ENCODE measurements at regions not wholly inside any gene's neighbourhood (a gene's known extent, or its start where the extent isn't known, plus 50 kb on each side); places are given as distances from the start of the nearest gene placed in this dataset.
"Not testable (repeated sequence)": the region's sequence is repeated elsewhere in the genome, so short reads cannot be mapped to it uniquely, and the experiment has no call there.

DNA sequence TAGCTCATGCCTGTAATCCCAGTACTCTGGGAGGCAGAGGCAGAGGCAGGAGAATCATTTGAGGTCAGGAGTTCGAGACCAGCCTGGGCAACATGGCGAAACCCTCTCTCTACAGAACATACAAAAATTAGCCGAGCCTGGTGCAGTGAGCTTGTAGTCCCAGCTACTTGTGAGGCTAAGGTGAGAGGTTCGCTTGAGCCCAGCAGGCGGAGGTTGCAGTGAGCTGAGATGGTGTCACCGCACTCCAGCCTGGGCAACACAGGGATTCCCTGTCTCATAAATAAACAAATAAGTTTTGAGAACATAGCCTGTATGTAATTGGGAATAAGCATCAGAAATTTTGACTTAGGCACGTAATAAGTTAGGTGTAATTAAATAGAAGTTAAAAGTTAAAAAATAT is 971.7 kb upstream of the COX7C start:
- Histone ChIP-seq H3K36me3 (ENCODE audit: control insufficient read depth, insufficient read depth, low read length) (no peaks in the 10 kb centered on the region), H3K4me3 (ENCODE audit: low read length) (no peak overlapping the region), H3K27me3 (ENCODE audit: control insufficient read depth, insufficient read depth, low read length) (no peaks in the 10 kb centered on the region), H3K9ac (ENCODE audit: low read length) (no peak overlapping the region), H3K4me1 (ENCODE audit: control insufficient read depth, insufficient read depth, low read length) (no peaks in the 10 kb centered on the region), H3K9me3 (ENCODE audit: control insufficient read depth, low read length) (no peaks in the 10 kb centered on the region)

DNA sequence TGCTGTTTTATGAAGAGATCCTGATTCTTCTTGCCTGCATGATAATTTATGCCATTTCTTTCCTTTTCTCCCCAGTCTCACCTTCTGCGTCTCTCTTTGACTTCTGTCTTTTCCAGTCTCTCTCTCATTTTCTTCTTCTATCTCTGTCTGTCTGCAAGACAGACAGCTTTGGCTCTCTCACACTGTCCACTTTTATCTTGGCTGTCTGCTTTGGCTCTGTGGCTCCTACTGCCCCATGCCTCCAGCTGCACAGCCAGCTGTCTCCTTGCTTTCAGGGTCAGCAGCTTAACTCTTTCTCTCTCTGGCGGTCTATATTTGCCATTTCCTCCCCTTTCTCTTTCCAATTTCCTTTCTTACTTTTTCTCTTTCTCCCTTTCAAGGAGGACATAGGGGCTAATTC is 971.1 kb upstream of the COX7C start:
- Histone ChIP-seq H3K36me3 (ENCODE audit: control insufficient read depth, insufficient read depth, low read length) (no peaks in the 10 kb centered on the region), H3K4me1 (ENCODE audit: control insufficient read depth, insufficient read depth, low read length) (no peaks in the 10 kb centered on the region), H3K9me3 (ENCODE audit: control insufficient read depth, low read length) (no peaks in the 10 kb centered on the region), H3K9ac (ENCODE audit: low read length) (no peak overlapping the region), H3K4me3 (ENCODE audit: low read length) (no peak overlapping the region), H3K27me3 (ENCODE audit: control insufficient read depth, insufficient read depth, low read length) (no peaks in the 10 kb centered on the region)

DNA sequence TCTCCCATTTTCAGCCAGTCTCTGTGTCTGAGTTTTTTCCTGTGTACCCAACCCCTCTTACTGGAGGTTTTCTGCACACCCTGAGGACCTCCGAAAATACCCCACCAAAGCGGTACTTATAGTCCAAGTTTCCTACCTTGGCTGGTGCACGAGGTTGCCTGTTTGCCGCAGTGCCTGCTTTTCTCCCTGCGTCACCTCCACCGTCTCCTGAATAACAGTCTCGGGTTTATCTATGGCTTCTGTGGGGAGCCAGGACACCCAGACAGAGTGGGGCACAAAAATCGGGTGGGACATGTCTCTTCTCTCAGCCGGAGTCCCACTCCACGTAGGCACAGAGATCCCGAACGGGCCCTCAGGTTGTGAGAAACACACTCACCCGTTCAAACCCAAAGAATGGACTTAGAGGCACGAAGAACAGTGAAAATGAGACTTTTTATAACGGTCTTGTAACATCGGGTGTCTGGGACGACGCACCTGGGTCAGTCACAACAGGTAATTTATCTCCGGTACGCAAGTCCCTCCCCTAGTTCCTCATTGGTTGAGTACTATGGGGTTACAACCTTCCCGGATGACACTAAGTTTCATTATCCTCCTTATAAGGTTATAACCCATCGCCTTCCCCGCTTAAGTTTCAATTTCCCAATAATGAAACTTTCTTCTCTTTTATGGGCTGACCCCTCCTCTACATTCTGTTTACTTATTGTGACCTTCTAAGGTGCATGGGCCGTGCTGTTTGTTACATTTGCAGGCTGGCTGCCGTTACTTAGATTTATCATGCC is 970.2 kb upstream of the COX7C start:
- H3K4me3 ChIP-seq (ENCODE audit: low read length): no peak overlapping the region
- no peak overlapping the region for H3K9ac ChIP-seq (ENCODE audit: low read length)
- no peaks in the 10 kb centered on the region for H3K36me3 ChIP-seq (ENCODE audit: control insufficient read depth, insufficient read depth, low read length)
- H3K9me3 ChIP-seq (ENCODE audit: control insufficient read depth, low read length): no peaks in the 10 kb centered on the region
- H3K4me1 ChIP-seq (ENCODE audit: control insufficient read depth, insufficient read depth, low read length): no peaks in the 10 kb centered on the region
- no peaks in the 10 kb centered on the region for H3K27me3 ChIP-seq (ENCODE audit: control insufficient read depth, insufficient read depth, low read length)

DNA sequence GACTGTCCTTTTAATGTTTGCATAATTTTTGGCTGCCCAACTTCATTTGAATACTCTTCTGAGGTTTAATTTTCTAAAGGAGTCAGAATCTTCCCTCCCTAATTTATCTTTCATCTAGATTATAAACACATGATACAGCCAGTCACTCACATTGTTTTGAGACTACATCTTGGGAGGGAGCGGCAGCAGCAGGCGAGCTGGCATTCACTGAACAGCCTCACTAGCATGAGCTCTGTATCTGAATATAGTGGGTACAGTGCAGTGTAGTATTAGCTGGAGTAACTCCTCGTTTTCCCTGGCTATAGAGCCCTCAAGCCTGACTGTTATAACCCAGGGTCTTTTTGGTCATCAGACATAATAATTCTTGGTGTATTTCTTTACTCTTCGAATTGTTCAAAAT is 969.2 kb upstream of the COX7C start:
- H3K36me3 ChIP-seq (ENCODE audit: control insufficient read depth, insufficient read depth, low read length): no peaks in the 10 kb centered on the region
- no peak overlapping the region for H3K4me3 ChIP-seq (ENCODE audit: low read length)
- H3K4me1 ChIP-seq (ENCODE audit: control insufficient read depth, insufficient read depth, low read length): no peaks in the 10 kb centered on the region

DNA sequence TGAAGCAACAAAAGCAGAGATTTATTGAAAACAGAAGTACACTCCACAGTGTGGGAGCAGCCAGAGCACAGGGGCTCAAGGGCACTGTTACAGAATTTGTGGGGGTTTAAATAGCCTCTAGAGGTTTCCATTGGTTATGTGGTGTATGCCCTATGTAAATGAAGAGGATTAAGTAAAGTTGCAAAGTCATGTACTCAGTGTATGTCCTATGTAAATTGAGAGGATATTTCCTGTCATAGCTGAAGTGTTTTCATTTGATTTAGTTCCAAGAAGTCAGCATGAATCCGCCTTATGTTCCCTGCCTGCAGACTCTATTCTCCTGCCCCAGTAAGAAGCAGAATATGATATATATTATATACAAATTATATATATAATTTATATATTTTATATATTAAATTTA is 966.0 kb upstream of the COX7C start:
- Histone ChIP-seq H3K27me3 (ENCODE audit: control insufficient read depth, insufficient read depth, low read length) (no peaks in the 10 kb centered on the region), H3K36me3 (ENCODE audit: control insufficient read depth, insufficient read depth, low read length) (no peaks in the 10 kb centered on the region), H3K9ac (ENCODE audit: low read length) (no peak overlapping the region), H3K4me1 (ENCODE audit: control insufficient read depth, insufficient read depth, low read length) (no peaks in the 10 kb centered on the region), H3K4me3 (ENCODE audit: low read length) (no peak overlapping the region), H3K9me3 (ENCODE audit: control insufficient read depth, low read length) (no peaks in the 10 kb centered on the region)

More for the DNA sequence above, 969.2 kb upstream of the COX7C start:
- Histone ChIP-seq H3K9ac (ENCODE audit: low read length) (no peak overlapping the region), H3K27me3 (ENCODE audit: control insufficient read depth, insufficient read depth, low read length) (no peaks in the 10 kb centered on the region), H3K9me3 (ENCODE audit: control insufficient read depth, low read length) (no peaks in the 10 kb centered on the region)

DNA sequence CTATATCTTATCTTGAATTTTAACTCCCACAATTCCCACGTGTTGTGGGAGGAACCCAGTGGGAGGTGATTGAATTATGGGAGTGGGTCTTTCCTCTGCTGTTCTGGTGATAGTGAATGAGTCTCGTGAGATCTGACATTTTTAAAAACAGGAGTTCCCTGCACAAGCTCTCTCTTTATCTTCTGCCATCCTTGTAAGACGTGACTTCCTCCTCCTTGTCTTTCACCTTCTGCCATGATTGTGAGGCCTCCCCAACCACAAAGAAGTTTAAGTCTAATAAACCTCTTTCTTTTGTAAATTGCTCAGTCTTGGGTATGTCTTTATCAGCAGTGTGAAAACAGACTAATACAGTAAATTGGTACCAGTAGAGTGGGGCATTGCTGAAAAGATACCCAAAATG is 963.6 kb upstream of the COX7C start:
- not testable (repeated sequence) for H3K4me3 ChIP-seq (ENCODE audit: low read length); H3K36me3 ChIP-seq (ENCODE audit: control insufficient read depth, insufficient read depth, low read length); H3K9me3 ChIP-seq (ENCODE audit: control insufficient read depth, low read length); H3K4me1 ChIP-seq (ENCODE audit: control insufficient read depth, insufficient read depth, low read length); H3K27me3 ChIP-seq (ENCODE audit: control insufficient read depth, insufficient read depth, low read length); H3K9ac ChIP-seq (ENCODE audit: low read length)

DNA sequence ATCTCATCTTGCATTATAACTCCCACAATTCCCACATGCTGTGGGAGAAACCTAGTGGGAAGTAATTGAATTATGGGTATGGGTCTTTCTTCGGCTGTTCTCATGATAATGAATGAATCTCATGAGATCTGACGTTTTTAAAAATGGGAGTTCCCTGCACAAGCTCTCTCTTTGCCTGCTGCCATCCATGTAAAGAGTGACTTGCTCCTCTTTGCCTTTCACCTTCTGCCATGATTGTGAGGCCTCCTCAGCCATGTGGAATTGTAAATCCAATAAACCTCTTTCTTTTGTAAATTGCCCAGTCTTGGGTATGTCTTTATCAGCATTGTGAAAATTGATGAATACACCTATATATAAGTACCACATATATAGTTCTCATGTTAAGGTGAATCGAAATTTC is 961.7 kb upstream of the COX7C start:
- Histone ChIP-seq H3K27me3 (ENCODE audit: control insufficient read depth, insufficient read depth, low read length) (no peaks in the 10 kb centered on the region), H3K9ac (ENCODE audit: low read length) (no peak overlapping the region), H3K4me1 (ENCODE audit: control insufficient read depth, insufficient read depth, low read length) (no peaks in the 10 kb centered on the region), H3K9me3 (ENCODE audit: control insufficient read depth, low read length) (no peaks in the 10 kb centered on the region), H3K36me3 (ENCODE audit: control insufficient read depth, insufficient read depth, low read length) (no peaks in the 10 kb centered on the region), H3K4me3 (ENCODE audit: low read length) (no peak overlapping the region)

DNA sequence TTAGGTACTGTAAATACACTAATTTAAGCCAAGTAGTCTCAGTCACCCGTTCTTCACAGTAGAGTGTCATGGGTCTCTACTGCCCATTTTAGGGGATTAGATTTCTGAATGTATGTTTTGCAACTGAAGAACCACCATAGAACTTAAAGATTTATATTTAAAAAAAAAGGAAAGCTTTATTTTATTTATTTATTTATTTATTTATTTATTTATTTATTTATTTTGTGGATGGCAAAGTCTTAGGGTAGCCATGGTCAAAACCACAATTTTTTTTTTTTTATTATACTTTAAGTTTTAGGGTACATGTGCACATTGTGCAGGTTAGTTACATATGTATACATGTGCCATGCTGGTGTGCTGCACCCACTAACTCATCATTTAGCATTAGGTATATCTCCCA is 960.4 kb upstream of the COX7C start:
- H3K9ac ChIP-seq (ENCODE audit: low read length); H3K4me3 ChIP-seq (ENCODE audit: low read length); H3K4me1 ChIP-seq (ENCODE audit: control insufficient read depth, insufficient read depth, low read length); H3K27me3 ChIP-seq (ENCODE audit: control insufficient read depth, insufficient read depth, low read length); H3K9me3 ChIP-seq (ENCODE audit: control insufficient read depth, low read length); H3K36me3 ChIP-seq (ENCODE audit: control insufficient read depth, insufficient read depth, low read length): not testable (repeated sequence)

DNA sequence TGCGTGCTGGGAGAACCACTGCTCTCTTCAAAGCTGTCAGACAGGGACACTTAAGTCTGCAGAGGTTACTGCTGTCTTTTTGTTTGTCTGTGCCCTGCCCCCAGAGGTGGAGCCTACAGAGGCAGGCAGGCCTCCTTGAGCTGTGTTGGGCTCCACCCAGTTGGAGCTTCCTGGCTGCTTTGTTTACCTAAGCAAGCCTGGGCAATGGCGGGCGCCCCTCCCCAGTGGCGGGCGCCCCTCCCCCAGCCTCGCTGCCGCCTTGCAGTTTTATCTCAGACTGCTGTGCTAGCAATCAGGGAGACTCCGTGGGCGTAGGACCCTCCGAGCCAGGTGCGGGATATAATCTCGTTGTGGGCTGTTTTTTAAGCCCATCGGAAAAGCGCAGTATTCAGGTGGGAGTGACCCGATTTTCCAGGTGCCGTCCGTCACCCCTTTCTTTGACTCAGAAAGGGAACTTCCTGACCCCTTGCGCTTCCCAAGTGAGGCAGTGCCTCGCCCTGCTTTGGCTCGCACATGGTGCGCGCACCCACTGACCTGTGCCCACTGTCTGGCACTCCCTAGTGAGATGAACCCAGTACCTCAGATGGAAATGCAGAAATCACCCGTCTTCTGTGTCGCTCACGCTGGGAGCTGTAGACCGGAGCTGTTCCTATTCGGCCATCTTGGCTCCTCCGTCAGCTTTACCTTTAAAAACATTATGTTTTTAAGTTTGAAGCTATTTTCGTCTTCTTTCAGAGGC is 954.6 kb upstream of the COX7C start:
- H3K4me1 ChIP-seq (ENCODE audit: control insufficient read depth, insufficient read depth, low read length); H3K27me3 ChIP-seq (ENCODE audit: control insufficient read depth, insufficient read depth, low read length); H3K9ac ChIP-seq (ENCODE audit: low read length); H3K4me3 ChIP-seq (ENCODE audit: low read length); H3K9me3 ChIP-seq (ENCODE audit: control insufficient read depth, low read length); H3K36me3 ChIP-seq (ENCODE audit: control insufficient read depth, insufficient read depth, low read length): not testable (repeated sequence)

DNA sequence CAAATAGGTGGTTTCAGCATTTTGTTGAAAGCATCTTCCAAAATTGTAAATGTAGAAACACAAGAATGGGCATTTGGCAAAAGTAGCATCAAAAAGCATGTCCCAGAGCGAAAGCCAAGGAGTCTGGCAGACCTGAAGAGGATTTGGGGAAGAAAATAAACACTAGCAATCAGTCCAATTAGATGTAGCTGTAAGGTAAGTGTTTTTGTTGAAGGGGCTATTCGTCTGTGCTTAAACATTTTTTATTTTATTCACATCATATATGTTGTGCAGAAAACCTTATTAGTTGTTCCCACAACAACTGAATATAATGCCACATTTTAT is 954.1 kb upstream of the COX7C start:
- H3K36me3 ChIP-seq (ENCODE audit: control insufficient read depth, insufficient read depth, low read length): no peaks in the 10 kb centered on the region
- H3K9ac ChIP-seq (ENCODE audit: low read length): no peak overlapping the region
- H3K4me1 ChIP-seq (ENCODE audit: control insufficient read depth, insufficient read depth, low read length): no peaks in the 10 kb centered on the region

DNA sequence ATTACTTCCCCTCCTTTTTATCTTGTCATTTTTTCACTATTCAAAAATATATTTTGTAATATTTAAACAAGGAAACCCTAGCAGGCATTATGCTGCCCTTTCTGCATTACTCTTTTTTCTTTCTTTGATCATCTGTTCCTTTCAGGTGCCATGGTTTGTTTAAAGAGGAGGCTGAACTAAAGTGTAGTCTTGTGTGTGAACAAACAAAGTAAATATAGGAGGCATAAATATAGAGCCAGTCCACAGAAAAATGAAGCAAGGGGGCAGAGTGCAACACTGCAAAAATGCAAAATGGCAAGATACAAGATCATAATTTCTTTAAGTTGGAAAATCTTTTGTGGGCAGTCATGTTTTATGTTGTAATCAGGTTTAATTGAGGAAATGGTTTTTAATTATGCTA is 947.3 kb upstream of the COX7C start:
- Histone ChIP-seq H3K4me1 (ENCODE audit: control insufficient read depth, insufficient read depth, low read length) (no peaks in the 10 kb centered on the region), H3K36me3 (ENCODE audit: control insufficient read depth, insufficient read depth, low read length) (no peaks in the 10 kb centered on the region), H3K9ac (ENCODE audit: low read length) (no peak overlapping the region), H3K4me3 (ENCODE audit: low read length) (no peak overlapping the region), H3K27me3 (ENCODE audit: control insufficient read depth, insufficient read depth, low read length) (no peaks in the 10 kb centered on the region), H3K9me3 (ENCODE audit: control insufficient read depth, low read length) (no peaks in the 10 kb centered on the region)

More for the DNA sequence above, 954.1 kb upstream of the COX7C start:
- no peaks in the 10 kb centered on the region for H3K27me3 ChIP-seq (ENCODE audit: control insufficient read depth, insufficient read depth, low read length)
- no peaks in the 10 kb centered on the region for H3K9me3 ChIP-seq (ENCODE audit: control insufficient read depth, low read length)
- no peak overlapping the region for H3K4me3 ChIP-seq (ENCODE audit: low read length)

DNA sequence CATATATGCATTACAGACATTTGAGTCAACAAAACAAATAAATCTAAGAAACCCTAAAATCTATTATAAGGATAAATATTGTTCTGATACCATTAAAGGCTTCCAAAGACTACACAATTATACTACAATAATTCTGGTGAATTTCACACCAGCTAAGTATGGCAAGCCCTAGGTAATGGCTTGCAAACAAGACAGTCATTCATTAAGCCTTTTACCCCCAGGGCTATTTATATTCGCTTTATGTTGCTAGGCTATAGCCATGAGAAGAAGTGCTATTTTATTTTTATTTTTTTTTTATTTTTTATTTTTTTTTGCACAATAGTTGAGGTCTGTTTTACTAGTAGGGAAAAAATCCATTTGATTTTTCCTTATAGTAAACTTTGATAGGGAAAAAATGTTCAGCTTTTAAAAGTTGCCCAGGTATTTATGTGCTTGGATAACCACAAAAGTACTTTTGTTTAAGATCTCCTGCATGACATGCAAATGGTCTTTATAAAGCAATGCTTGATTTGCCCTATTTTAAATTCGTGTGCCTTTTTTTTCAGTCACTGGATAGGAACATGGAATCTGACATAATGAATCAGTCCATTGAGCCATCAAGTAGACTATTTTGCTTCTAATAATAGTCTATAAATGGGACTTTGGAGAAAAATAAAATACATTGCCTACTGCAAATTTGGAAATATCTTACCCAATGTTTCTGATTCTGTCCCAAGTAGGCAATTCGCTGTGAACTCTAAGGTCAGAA is 946.3 kb upstream of the COX7C start:
- Histone ChIP-seq H3K9me3 (ENCODE audit: control insufficient read depth, low read length) (no peaks in the 10 kb centered on the region), H3K4me3 (ENCODE audit: low read length) (no peak overlapping the region), H3K27me3 (ENCODE audit: control insufficient read depth, insufficient read depth, low read length) (no peaks in the 10 kb centered on the region), H3K9ac (ENCODE audit: low read length) (no peak overlapping the region), H3K4me1 (ENCODE audit: control insufficient read depth, insufficient read depth, low read length) (no peaks in the 10 kb centered on the region), H3K36me3 (ENCODE audit: control insufficient read depth, insufficient read depth, low read length) (no peaks in the 10 kb centered on the region)

Data from mucosa of stomach (tissue), 1 donor.